DOHH2 (cell line): ENCODE measurements at regions not wholly inside any gene's neighbourhood (a gene's known extent, or its start where the extent isn't known, plus 50 kb on each side); places are given as distances from the start of the nearest gene placed in this dataset.

ENCODE experiments used
- CTCF ChIP-seq: fragments of 200-600 bp; sonication (generic); IDR thresholded peaks from one replicate; pipeline ENCODE4 v1.5.1; 2014; ENCODE audit warnings: antibody characterized with exemption, mild to moderate bottlenecking, low read depth, low read length; ENCODE audit not compliant: poor library complexity, severe bottlenecking
- EZH2phosphoT487 ChIP-seq: fragments of 200-600 bp; sonication (generic); IDR thresholded peaks from 2 replicates; pipeline ENCODE4 v1.6.1; 2017; ENCODE audit warnings: borderline replicate concordance, mild to moderate bottlenecking, antibody characterized with exemption, low read length, moderate library complexity, mixed read lengths

- TF ChIP-seq CTCF (no peak), EZH2phosphoT487 (no peak)
These were observed 60.9 kb upstream of the PSMA6 start for GRCh38 chr14:35231207-35231760.
